Left kidney (tissue), 1 donor: ENCODE measurements at regions not wholly inside any gene's neighbourhood (a gene's known extent, or its start where the extent isn't known, plus 50 kb on each side); places are given as distances from the start of the nearest gene placed in this dataset.

Source experiments
- DNase-seq: peaks from one replicate; pipeline ENCODE4 v3.0.0-alpha.2; 2013

GRCh38 chr17:77572065-77572601 is 386.4 kb upstream of the TNRC6C start:
- DNase-seq = no peak

- DNase-seq = no peak
Measured at GRCh38 chr17:77572851-77573250, 385.7 kb upstream of the TNRC6C start.

GRCh38 chr17:77577491-77577890 is 381.0 kb upstream of the TNRC6C start:
- DNase-seq = no peak

GRCh38 chr17:77579131-77579530 is 379.4 kb upstream of the TNRC6C start:
- DNase-seq = no peak

GRCh38 chr17:77579682-77580081 is 378.8 kb upstream of the TNRC6C start:
- DNase-seq = no peak

- DNase-seq = no peak
Measured at GRCh38 chr17:77580531-77581270, 377.8 kb upstream of the TNRC6C start.

GRCh38 chr17:77581480-77581879 is 377.0 kb upstream of the TNRC6C start:
- DNase-seq = no peak

- no peak for DNase-seq
Measured at GRCh38 chr17:77585142-77585860, 373.2 kb upstream of the TNRC6C start.

- DNase-seq = no peak
Measured at GRCh38 chr17:77590951-77591735, 367.4 kb upstream of the TNRC6C start.

GRCh38 chr17:77592106-77592865 is 366.2 kb upstream of the TNRC6C start:
- DNase-seq = no peak

GRCh38 chr17:77593081-77593480 is 365.4 kb upstream of the TNRC6C start:
- no peak for DNase-seq

GRCh38 chr17:77594416-77595209 is 363.9 kb upstream of the TNRC6C start:
- no peak for DNase-seq

- no peak for DNase-seq
Measured at GRCh38 chr17:77596491-77597417, 361.7 kb upstream of the TNRC6C start.

GRCh38 chr17:77597418-77598240 is 360.9 kb upstream of the TNRC6C start:
- DNase-seq = no peak

- DNase-seq = no peak
Measured at GRCh38 chr17:77598241-77598620, 360.3 kb upstream of the TNRC6C start.

GRCh38 chr17:77599699-77600098 is 358.8 kb upstream of the TNRC6C start:
- no peak for DNase-seq

- DNase-seq = no peak
Measured at GRCh38 chr17:77600346-77600745, 358.2 kb upstream of the TNRC6C start.

- no peak for DNase-seq
Measured at GRCh38 chr17:77601054-77601979, 357.2 kb upstream of the TNRC6C start.
